Left kidney (tissue), 1 donor: ENCODE measurements at regions not wholly inside any gene's neighbourhood (a gene's known extent, or its start where the extent isn't known, plus 50 kb on each side); places are given as distances from the start of the nearest gene placed in this dataset.
"Not testable (repeated sequence)": the region's sequence is repeated elsewhere in the genome, so short reads cannot be mapped to it uniquely, and the experiment has no call there.

Experiments used
- DNase-seq: peaks from one replicate; pipeline ENCODE4 v3.0.0-alpha.2; 2013

DNA sequence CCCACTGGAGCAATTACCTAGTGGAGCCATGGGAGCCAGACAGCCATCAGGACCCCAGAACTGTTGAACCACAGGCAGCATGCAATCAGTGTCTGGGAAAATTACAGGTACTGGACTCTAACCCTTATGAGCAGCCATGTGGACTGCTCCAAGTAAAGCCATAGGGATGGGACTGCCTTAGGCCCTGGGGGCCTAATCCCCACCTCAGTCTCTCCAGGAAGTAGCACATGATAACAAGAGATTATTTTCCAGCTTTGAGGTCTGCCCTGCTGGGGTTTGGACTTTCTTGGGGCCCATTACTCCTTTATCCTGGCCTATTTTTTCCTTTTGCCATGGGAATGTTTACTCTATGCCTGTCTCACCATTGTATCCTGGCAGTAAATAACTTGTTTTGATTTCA lies 226.8 kb downstream of the AEBP2 start:
- DNase-seq = no peak

DNA sequence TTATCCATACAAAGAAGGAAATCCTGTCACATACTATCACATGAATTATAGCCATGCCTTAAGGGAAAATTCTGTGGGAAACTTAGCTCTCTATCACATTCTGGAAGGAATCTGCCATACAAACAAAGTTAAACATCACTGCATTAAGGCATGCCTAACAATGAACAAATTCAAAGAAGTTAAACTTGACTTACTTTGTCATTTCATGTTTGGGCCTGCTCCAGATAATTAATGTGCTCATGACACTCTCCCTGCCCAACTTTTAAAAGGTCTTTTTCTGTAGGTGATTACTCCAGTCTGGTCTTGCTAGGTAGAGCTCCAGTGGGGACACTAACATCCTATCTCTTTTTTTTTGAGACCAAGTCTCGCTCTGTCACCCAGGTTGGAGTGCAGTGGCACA lies 230.5 kb downstream of the AEBP2 start:
- DNase-seq = no peak

DNA sequence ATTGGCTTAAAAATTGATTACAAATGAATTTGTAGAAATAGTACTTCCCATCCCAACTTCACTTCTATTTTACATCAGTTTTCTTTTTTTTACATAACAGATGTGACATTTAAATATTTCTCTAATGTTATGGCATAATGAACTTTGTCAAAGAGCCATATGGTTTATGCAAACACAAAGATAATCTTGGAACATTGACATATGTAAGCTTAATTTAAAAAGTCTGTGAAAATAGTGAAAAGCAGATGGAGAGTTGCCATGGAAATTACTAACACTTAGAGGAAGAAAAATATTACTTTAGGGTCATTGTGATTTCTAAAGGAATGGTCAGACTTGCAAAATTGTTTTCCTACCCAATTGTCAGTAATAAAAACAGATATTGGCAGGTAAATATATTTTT lies 232.4 kb downstream of the AEBP2 start:
- DNase-seq = no peak

DNA sequence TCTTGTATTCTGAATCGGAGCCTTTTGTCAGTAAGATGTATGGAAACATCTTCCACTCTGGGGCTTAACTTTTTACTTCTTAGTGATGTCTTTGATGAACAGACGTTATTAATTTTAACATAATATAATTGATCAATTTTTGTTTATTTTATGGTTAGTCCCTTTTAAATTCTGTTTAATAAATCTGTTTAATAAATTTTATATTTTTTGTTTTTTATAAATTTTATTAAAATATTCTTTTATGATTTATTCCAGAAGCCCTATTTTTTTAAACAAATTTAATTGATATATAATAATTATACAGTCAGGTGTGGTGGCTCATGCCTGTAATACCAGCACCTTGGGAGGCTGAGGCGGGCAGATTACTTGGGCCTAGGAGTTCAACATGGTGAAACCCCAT lies 235.1 kb downstream of the AEBP2 start:
- DNase-seq = no peak

DNA sequence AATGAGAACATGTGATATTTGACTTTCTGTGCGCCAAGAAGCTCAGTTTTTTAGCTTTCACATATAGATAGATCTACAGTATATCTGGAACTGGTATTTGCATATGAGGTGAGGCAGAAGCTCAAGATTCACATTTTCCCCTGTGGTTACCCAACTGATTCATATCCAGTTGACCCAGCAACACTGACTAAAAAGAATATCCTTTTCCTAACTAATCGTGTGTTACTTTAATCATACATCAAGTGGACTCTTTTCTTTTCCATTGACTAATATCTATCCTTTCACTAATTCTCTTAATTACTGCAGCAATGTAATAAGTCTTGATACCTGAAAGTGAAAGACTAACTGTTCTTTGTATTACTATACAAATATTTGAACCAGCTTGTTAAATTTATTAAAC lies 236.1 kb downstream of the AEBP2 start:
- no peak for DNase-seq

DNA sequence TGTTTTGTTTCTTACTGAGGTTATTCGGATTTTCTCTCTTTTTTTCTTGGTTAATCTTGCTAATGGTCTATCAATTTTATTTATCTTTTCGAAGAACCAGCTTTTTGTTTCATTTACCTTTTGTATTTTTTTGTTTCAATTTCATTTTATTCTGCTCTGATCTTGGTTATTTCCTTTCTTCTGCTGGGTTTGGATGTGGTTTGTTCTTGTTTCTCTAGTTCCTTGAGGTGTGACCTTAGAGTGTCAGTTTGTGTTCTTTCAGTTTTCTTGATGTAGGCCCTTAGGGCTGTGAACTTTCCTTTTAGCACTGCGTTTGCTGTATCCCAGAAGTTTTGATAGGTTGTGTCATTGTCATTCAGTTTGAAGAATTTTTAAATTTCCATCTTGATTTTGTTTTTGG lies 239.2 kb downstream of the AEBP2 start:
- DNase-seq = not testable (repeated sequence)

DNA sequence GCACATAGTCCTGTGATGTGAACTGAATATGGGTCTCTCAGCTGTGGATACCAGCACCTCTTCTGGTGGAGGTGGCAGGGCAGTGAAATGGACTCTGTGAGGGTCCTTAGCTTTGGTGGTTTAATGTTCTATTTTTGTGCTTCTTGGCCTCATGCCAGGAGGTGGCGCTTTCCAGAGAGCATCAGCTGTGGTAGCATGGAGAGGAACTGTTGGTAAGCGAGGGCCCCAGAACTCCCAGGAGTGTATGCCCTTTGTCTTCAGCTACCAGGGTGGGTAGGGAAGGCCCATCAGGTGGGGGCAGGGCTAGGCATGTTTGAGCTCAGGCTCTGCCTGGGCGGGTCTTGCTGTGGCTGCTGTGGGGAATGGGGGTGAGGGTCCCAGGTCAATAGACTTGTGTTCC lies 241.7 kb downstream of the AEBP2 start:
- DNase-seq = no peak

DNA sequence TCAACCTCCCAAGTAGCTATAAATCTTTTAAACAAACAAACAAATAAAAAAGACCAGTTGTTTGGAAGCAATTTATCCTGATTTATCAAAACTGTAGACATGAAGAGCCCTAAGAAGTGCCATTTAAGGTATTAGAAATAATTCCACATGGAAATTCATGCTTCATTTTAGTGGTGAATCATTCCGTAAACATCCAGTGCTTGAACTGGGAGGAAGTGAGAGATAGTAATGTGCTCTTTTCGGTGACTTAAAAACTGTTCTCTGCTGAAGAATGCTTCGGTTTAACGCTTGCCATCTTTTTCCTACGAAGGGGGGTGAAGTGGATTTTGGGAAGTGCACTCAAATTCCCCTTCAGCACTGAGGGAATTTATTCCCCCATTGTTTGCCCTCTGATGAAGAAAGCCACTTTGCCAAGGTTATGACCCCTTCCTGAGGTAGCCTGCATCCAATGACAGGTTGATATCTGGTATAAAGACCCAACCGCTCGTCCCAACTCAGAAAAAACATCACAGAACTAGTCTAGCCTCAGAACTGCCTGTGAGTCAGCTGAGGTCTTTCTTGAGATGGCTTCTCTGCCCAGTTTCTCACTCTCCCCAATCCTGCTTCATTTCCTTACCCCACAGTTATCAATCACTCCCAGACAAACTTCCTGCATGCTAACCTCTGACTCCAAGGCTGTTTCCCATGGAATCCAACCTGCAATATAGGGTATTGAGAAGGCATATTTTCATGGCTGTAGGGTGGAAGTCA lies 244.1 kb downstream of the AEBP2 start:
- DNase-seq = no peak

DNA sequence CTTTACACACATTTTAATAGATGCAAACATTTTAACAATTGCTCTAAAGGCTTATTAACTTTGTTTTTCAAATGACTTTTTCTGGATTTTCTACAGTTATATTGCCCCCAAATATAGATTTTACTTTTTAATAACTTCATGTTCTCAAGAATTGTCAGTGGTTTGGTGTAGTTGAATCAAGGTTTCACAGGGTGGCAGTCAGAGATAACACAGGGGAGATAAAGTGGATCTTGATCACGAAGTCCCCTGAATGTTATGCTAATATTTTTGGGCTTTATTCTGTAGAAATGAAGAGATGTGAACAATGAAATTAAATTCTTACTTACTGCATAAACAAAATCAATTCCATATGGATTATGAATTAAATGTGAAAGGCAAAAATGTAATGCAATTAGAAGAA lies 248.1 kb downstream of the AEBP2 start:
- DNase-seq = no peak

DNA sequence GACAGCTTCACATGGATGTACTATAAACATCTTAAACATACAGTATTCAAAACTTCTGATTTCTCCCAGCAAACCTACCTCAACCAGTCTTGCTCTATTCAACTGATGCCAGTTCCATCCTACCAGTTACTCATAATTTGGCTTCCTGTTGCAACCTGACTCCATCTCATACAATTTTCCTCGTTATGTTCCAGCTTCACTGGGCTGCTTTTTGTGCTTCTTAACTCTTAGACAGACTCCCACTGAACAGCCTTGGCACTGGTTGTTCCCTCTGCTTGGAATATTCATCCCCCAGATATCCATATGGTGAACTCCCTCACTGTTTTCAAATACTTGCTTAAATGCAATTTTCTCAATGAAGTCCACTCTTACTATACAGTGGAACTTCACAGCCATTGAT lies 249.2 kb downstream of the AEBP2 start:
- DNase-seq = no peak

DNA sequence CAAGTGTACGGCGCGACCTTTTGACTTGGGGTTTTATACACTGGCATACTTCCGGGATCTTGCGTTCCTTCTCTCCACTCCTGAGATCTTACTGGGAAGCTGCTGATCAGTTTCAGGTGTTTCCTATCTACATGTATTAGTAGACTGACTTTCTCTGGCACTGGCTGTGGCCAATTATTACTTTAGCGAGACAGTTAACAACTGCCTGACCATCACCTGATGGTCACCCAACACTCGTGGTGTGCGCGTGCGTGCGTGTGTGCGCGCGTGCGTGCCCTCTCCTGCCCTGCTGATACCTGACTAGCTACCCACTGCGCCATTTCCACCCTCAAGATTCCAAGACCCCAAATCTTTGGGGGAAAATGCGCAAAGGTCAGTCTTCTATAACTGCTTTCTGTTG lies 249.9 kb downstream of the AEBP2 start:
- no peak for DNase-seq

DNA sequence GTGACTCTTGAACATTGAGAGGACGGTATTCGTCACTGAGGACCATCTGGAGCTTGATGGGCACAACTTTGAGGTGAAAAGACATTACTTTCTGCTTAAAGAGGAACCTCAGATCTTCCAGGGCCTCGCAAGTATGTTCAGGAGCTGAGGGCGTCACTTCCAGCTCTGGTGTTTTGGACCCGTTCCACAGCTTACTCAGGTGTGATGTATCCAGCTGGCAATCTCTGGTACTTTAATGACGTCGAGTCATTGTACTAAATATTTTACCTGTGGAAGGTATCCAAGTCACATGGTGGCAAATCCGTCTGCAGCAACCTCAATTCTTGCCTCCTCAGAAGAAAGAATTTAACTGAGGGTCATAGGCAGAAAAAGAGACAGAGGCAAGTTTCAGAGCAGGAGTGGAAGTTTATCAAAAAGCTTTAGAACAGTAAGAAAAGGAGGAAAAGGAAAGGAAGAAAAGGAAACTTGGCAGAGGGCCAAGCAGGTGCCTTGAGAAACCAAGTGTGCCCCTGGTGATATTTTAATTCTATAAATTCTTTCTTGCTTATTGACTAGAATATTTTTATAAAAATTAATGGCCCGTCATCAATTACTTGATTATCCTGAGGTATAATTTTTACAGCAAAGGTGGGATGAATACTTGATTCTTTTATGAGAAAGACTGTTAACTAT lies 250.6 kb downstream of the AEBP2 start:
- no peak for DNase-seq

DNA sequence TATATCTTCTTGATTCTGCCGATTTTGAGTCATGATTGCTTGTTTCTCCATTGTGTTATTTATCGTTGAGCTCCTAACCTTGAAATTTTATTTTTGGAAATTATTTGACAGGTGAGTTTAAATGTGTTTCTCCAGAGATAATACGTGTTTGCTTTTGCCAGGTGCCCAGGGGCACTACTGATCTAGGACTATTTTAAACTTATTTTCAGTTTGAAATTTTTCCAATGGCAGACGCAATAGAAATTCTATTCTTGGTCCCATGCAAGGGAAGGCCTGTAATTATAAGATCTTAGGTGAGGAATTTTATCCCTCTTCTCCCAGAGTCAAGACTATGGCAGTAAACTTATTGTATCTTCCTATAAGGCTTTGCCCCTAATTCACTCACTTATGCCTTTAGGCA lies 252.8 kb downstream of the AEBP2 start:
- no peak for DNase-seq

DNA sequence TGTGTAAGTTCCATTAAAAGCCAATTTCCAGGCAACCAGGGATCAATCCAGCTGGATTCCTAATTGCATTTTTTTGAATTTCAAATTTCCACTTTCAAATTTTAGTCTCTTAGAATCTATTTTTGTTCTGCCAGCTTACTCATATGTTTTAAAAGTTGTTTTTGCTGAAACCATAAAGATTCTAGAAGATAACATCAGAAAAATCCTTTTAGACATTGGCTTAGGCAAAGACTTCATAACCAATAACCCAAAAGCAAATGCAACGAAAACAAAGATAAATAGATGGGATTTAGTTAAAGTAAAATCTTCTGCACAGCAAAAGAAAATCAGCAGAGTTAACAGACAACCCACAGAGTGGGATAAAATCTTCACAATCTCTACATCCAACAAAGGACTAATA lies 253.3 kb downstream of the AEBP2 start:
- DNase-seq = no peak

DNA sequence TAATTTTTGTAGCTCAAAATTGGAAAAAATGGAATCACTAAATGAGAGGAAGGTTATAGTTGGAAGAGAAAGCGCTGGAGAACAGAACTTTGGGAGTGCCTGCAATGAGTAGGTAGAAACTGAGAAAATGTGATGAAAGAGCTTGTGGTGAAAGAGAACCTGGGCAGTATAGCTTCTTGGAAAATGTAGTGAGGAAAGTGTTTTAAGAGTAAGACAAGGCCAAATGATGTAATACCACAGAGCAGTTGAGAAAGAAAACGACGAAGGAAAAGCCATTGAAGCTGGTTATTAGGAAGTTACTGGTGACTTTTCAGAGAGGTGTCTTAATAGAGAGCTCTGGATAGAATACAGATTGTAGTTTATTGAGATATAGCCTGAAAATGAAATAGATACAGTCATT lies 255.3 kb downstream of the AEBP2 start:
- no peak for DNase-seq

DNA sequence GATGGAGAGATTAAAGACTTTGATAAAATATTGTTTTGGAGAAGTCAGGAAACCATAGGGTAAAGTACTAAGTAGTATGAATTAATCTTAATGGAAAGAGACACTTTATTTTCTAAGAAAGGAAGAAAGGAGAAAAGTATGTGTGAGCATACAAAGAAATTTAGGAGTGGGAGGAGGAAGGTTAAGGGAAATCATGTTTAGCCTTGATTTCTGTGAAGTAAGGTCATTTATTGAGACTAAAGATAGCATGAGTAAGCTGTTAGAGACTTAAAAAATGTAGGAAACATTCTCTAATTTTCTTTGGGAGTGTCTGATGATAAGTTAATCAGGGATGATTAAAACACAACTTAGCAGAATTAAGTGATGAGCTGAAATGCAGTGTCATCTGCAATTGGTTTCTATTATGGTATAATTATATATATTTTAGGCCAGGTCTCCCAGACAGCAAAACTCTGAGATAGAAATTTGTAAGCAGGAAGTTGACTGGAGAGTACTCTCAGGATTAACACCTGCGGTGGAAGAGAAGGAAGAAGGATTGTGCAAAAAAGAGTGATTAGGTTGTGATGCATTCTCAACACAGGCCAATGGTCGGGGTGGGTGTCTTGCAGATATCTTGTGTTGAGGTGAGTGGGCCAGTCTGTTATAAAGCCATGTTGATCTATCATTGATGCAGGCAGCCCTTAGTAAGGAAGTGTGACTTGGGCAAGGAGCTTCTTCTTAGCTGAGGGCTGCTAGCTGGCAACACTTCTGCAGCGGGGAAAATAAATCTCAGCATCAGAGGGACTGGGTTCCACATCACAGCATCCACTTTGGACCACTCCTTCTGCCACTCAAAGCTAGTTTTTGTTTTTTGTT lies 256.2 kb downstream of the AEBP2 start:
- DNase-seq = peak; percentile 5

DNA sequence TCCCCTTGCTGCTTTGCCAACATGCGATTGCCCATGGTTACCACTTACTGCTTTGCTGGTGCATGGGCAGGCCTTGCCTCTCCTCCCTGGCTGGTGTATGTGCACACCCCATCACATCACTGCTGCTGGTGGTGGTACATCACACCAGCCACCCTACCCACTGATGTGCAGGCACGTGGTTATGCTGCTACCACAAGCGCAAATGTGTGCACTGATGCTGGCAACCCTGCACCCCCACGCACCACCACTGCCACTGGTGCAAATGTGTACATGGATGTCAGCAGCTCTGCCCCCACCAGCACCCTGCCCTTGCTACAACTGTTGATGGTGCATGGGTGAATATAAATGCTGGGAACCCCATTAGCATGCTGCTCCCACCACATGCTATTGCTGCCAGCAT lies 261.7 kb downstream of the AEBP2 start:
- no peak for DNase-seq

DNA sequence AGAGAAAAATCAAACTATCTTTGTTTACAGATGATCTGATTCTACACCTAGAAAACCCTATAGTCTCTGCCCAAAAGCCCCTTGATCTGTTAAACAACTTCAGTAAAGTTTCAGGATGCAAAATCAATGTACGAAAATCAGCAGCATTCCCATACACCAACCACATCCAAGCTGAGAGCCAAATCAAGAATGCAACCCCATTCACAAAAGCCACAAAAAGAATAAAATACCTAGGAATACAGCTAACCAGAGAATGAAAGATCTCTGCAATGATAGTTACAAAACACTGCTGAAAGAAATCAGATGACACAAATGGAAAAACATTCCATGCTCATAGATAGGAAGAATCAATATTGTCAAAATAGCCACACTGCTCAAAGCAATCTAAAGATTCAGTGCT lies 265.7 kb downstream of the AEBP2 start:
- no peak for DNase-seq

DNA sequence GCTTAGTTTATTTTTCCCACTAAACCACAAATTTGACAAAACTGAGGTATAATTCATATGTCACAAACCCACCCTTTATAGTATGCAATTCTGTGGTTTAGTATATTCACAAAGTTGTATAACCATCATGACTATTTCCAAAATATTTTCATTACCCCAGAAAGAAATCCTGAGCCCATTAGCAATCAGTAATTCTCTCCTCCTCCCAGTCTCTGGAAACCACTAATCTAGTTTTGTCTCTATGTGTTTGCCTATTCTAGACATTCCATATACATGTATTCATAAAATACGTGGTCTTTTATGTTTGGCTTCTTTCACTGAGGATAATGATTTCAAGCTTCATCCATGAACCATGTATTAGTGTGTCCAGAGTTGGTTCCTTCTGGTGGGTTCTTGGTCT lies 267.6 kb downstream of the AEBP2 start:
- no peak for DNase-seq

DNA sequence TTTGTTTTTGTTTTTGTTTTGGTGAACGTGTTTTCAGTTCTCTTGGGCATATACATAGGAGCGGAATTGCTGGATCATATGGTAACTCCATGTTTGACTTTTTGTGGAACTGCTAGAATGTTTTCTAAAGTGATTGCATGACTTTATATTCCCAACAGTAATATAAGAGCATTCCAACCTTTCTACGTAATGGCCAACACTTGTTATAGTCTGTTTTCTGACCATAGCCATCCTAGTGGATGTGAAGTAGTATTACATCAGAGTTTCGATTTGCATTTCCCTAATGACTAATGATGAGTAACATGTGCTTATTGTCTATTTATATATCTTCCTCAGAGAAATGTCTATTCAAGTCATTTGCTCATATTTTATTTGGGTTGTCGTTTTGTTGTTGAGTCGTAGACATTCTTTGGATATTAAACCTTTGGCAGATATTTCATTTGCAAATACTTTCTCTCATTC lies 268.7 kb downstream of the AEBP2 start:
- DNase-seq = no peak

DNA sequence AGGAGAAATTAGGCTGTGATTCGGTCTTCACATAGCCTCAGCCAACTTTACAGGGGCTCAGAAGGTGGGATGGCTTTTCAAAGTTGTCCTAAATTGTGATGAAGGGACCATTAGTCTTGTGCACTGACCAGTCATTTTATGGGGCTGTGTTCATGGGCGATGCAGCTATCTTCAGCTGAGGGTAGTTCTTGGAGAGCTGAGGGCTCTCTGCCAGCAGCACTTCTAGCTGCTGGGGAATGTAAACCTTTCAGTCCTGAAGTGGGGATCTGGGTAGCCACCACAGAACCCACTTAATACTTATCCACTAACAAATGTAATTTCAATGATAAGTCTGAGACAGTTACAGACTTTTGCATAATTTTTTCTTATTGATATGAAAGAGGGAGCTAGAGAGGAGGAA lies 270.6 kb downstream of the AEBP2 start:
- no peak for DNase-seq

DNA sequence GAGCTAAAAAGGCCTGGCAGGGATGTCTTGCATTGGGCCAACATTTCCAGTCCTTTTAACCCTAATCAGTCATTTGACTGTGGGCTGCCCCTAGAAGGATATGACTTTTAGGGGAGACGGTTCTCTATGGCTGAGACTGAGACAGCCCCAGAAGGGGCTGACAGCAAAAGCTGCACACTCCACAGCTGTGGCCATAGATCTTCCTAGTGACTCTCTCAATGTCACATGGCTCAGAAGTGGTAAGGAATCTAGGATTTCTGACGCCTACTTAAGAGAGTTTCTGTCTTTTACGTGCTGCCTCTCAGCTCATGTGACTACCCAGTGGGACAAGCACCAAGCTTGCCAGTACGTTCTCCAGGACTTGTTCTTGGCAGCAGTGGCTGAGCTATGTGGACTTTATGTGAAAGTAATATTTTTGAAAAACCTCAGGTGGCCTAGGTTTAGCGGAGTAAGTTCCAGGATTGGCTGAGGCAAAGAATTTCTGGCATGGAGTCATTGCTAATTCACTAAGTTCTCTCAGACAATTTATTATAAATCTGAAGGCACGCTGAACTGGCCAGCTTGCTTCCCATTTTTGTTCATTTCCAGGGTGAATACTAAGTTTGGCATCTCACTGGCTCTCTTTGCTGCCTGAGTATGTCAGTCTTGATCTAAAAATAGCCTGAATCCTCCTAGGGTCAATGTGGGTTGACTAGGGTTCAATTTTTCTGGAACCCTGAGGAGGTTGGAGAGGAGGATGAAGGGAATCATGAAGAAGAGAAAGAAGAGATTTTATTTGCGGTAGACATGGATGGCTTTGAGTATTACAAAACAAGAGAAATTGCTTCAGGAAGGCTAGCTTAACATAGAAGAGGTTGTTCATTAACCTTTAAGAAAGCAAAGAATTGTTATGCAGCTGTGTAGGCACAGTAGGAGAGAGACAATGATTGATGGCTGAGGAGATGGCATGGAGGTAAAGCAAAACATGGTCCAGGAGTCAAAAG lies 271.8 kb downstream of the AEBP2 start:
- DNase-seq = peak; percentile 38
